T-helper 2 cell treated with Interferon-gamma antibody and Interleukin-4, amounts not matched to agents 5 μg/mL and 100 μg/mL, for 36 hours (primary cell): ENCODE measurements at regions not wholly inside any gene's neighbourhood (a gene's known extent, or its start where the extent isn't known, plus 50 kb on each side); places are given as distances from the start of the nearest gene placed in this dataset.

ENCODE experiments used
- DNase-seq: peaks from one replicate; pipeline ENCODE4 v3.0.0; 2021; ENCODE audit warnings: low spot score
- H3K27ac Mint-ChIP-seq: one replicate; pipeline ENCODE4 v1.8.0; 2021; ENCODE audit warnings: mild to moderate bottlenecking, mixed read lengths
- H3K27me3 Mint-ChIP-seq: one replicate; pipeline ENCODE4 v1.8.0; 2021; ENCODE audit warnings: low read depth, mixed read lengths
- H3K36me3 Mint-ChIP-seq: one replicate; pipeline ENCODE4 v1.8.0; 2021; ENCODE audit warnings: low read depth, mixed read lengths
- H3K4me1 Mint-ChIP-seq: one replicate; pipeline ENCODE4 v1.8.0; 2021; ENCODE audit warnings: low read depth, mixed read lengths
- H3K4me3 Mint-ChIP-seq: one replicate; pipeline ENCODE4 v1.8.0; 2022; ENCODE audit warnings: mild to moderate bottlenecking, moderate library complexity, mixed read lengths
- H3K9me3 Mint-ChIP-seq: one replicate; pipeline ENCODE4 v1.8.0; 2021; ENCODE audit warnings: mixed read lengths

GRCh38 chr6:98452685-98453084, 381.7 kb upstream of the POU3F2 start:
- H3K4me1 Mint-ChIP-seq = no peaks in the 10 kb centered on the region
- DNase-seq = no peak
- H3K27me3 Mint-ChIP-seq = no peaks in the 10 kb centered on the region
- H3K36me3 Mint-ChIP-seq = no peaks in the 10 kb centered on the region
- no peak overlapping the region for H3K4me3 Mint-ChIP-seq
- no peaks in the 10 kb centered on the region for H3K9me3 Mint-ChIP-seq
- H3K27ac Mint-ChIP-seq = no peak overlapping the region

GRCh38 chr6:98454809-98455322, 379.5 kb upstream of the POU3F2 start:
- Mint-ChIP-seq H3K4me3 (no peak overlapping the region), H3K9me3 (no peaks in the 10 kb centered on the region), H3K27me3 (no peaks in the 10 kb centered on the region), H3K27ac (no peak overlapping the region), H3K36me3 (no peaks in the 10 kb centered on the region), H3K4me1 (no peaks in the 10 kb centered on the region)
- DNase-seq = no peak

- no peak for DNase-seq
- H3K27me3 Mint-ChIP-seq = no peaks in the 10 kb centered on the region
These were observed 375.7 kb upstream of the POU3F2 start for GRCh38 chr6:98458708-98459107.

GRCh38 chr6:98463038-98464000, 371.1 kb upstream of the POU3F2 start:
- no peak overlapping the region for H3K27ac Mint-ChIP-seq
- H3K4me3 Mint-ChIP-seq = no peak overlapping the region
- no peaks in the 10 kb centered on the region for H3K36me3 Mint-ChIP-seq
- DNase-seq = no peak
- H3K4me1 Mint-ChIP-seq = no peaks in the 10 kb centered on the region
- H3K27me3 Mint-ChIP-seq = no peaks in the 10 kb centered on the region
- H3K9me3 Mint-ChIP-seq = no peaks in the 10 kb centered on the region

More at GRCh38 chr6:98458708-98459107, 375.7 kb upstream of the POU3F2 start:
- no peak overlapping the region for H3K4me3 Mint-ChIP-seq
- H3K4me1 Mint-ChIP-seq = no peaks in the 10 kb centered on the region
- H3K9me3 Mint-ChIP-seq = no peaks in the 10 kb centered on the region
- no peak overlapping the region for H3K27ac Mint-ChIP-seq
- H3K36me3 Mint-ChIP-seq = no peaks in the 10 kb centered on the region

GRCh38 chr6:98467091-98467490, 367.3 kb upstream of the POU3F2 start:
- Mint-ChIP-seq H3K27me3 (no peaks in the 10 kb centered on the region), H3K36me3 (no peaks in the 10 kb centered on the region), H3K27ac (no peak overlapping the region), H3K4me1 (no peaks in the 10 kb centered on the region), H3K4me3 (no peak overlapping the region), H3K9me3 (peaks cover 8% of the 10 kb centered on the region)
- no peak for DNase-seq

GRCh38 chr6:98467902-98468301, 366.5 kb upstream of the POU3F2 start:
- peaks cover 8% of the 10 kb centered on the region for H3K9me3 Mint-ChIP-seq
- H3K36me3 Mint-ChIP-seq = no peaks in the 10 kb centered on the region
- H3K27me3 Mint-ChIP-seq = no peaks in the 10 kb centered on the region
- DNase-seq = no peak
- H3K4me3 Mint-ChIP-seq = no peak overlapping the region
- H3K4me1 Mint-ChIP-seq = no peaks in the 10 kb centered on the region
- no peak overlapping the region for H3K27ac Mint-ChIP-seq

GRCh38 chr6:98469141-98469540, 365.2 kb upstream of the POU3F2 start:
- Mint-ChIP-seq H3K9me3 (peaks cover 8% of the 10 kb centered on the region), H3K4me3 (no peak overlapping the region), H3K27me3 (no peaks in the 10 kb centered on the region), H3K27ac (no peak overlapping the region), H3K4me1 (no peaks in the 10 kb centered on the region), H3K36me3 (no peaks in the 10 kb centered on the region)
- no peak for DNase-seq

- no peak overlapping the region for H3K27ac Mint-ChIP-seq
- H3K36me3 Mint-ChIP-seq = no peaks in the 10 kb centered on the region
- H3K9me3 Mint-ChIP-seq = peaks cover 8% of the 10 kb centered on the region
- H3K27me3 Mint-ChIP-seq = no peaks in the 10 kb centered on the region
- H3K4me1 Mint-ChIP-seq = no peaks in the 10 kb centered on the region
- no peak for DNase-seq
- H3K4me3 Mint-ChIP-seq = no peak overlapping the region
These were observed 363.6 kb upstream of the POU3F2 start for GRCh38 chr6:98470821-98471220.

- Mint-ChIP-seq H3K36me3 (no peaks in the 10 kb centered on the region), H3K4me1 (no peaks in the 10 kb centered on the region), H3K4me3 (no peak overlapping the region), H3K27me3 (no peaks in the 10 kb centered on the region), H3K9me3 (peaks cover 8% of the 10 kb centered on the region), H3K27ac (no peak overlapping the region)
- DNase-seq = no peak
These were observed 362.9 kb upstream of the POU3F2 start for GRCh38 chr6:98471444-98471843.

- no peak overlapping the region for H3K4me3 Mint-ChIP-seq
- H3K4me1 Mint-ChIP-seq = peaks cover 2% of the 10 kb centered on the region
- H3K9me3 Mint-ChIP-seq = peaks cover 8% of the 10 kb centered on the region
- no peak overlapping the region for H3K27ac Mint-ChIP-seq
- no peaks in the 10 kb centered on the region for H3K27me3 Mint-ChIP-seq
- DNase-seq = no peak
- no peaks in the 10 kb centered on the region for H3K36me3 Mint-ChIP-seq
These were observed 357.1 kb upstream of the POU3F2 start for GRCh38 chr6:98477231-98477630.

GRCh38 chr6:98484696-98485095, 349.7 kb upstream of the POU3F2 start:
- H3K27me3 Mint-ChIP-seq = no peaks in the 10 kb centered on the region
- H3K36me3 Mint-ChIP-seq = no peaks in the 10 kb centered on the region
- no peaks in the 10 kb centered on the region for H3K4me1 Mint-ChIP-seq
- DNase-seq = no peak
- no peak overlapping the region for H3K27ac Mint-ChIP-seq
- peaks cover 5% of the 10 kb centered on the region for H3K9me3 Mint-ChIP-seq
- no peak overlapping the region for H3K4me3 Mint-ChIP-seq

- Mint-ChIP-seq H3K9me3 (no peaks in the 10 kb centered on the region), H3K27ac (no peak overlapping the region), H3K27me3 (no peaks in the 10 kb centered on the region), H3K4me3 (no peak overlapping the region), H3K4me1 (no peaks in the 10 kb centered on the region), H3K36me3 (no peaks in the 10 kb centered on the region)
- DNase-seq = no peak
These were observed 348.8 kb upstream of the POU3F2 start for GRCh38 chr6:98485593-98485992.

- no peaks in the 10 kb centered on the region for H3K9me3 Mint-ChIP-seq
- no peak for DNase-seq
- H3K4me1 Mint-ChIP-seq = no peaks in the 10 kb centered on the region
- H3K4me3 Mint-ChIP-seq = no peak overlapping the region
- H3K36me3 Mint-ChIP-seq = no peaks in the 10 kb centered on the region
- H3K27ac Mint-ChIP-seq = no peak overlapping the region
- no peaks in the 10 kb centered on the region for H3K27me3 Mint-ChIP-seq
These were observed 348.3 kb upstream of the POU3F2 start for GRCh38 chr6:98486057-98486456.

- DNase-seq = no peak
- Mint-ChIP-seq H3K4me3 (no peak overlapping the region), H3K27me3 (no peaks in the 10 kb centered on the region), H3K27ac (no peak overlapping the region), H3K9me3 (no peaks in the 10 kb centered on the region), H3K36me3 (no peaks in the 10 kb centered on the region), H3K4me1 (no peaks in the 10 kb centered on the region)
These were observed 346.8 kb upstream of the POU3F2 start for GRCh38 chr6:98487612-98488011.
